ENCODE measurements at regions not wholly inside any gene's neighbourhood (a gene's known extent, or its start where the extent isn't known, plus 50 kb on each side); places are given as distances from the start of the nearest gene placed in this dataset.

- no peak for TF ChIP-seq CTCF (IDR thresholded peaks at IDR 0.05)
- no peak for TF ChIP-seq POLR2A (IDR thresholded peaks at IDR 0.05)
These were observed 675.0 kb downstream of the TMEM121 start for GRCh38 chr14:106201376-106201775.
